ENCODE measurements at regions not wholly inside any gene's neighbourhood (a gene's known extent, or its start where the extent isn't known, plus 50 kb on each side); places are given as distances from the start of the nearest gene placed in this dataset.
A peak's percentile ranks its signal among the peaks of the same experiment; 100 is the strongest.
"Not testable (repeated sequence)": the region's sequence is repeated elsewhere in the genome, so short reads cannot be mapped to it uniquely, and the experiment has no call there.

GRCh38 chr11:38842991-38843390, 2245.0 kb upstream of the RAG2 start:
- no peak for FAIRE-seq

- no peak for FAIRE-seq
Observed at GRCh38 chr11:38839071-38839470, 2241.0 kb upstream of the RAG2 start.

- no peak for FAIRE-seq
Observed at GRCh38 chr11:38835966-38836365, 2237.9 kb upstream of the RAG2 start.

GRCh38 chr11:38824573-38824972, 2226.5 kb upstream of the RAG2 start:
- no peak for FAIRE-seq

- not testable (repeated sequence) for FAIRE-seq
Observed at GRCh38 chr11:38821786-38822185, 2223.8 kb upstream of the RAG2 start.

- no peak for FAIRE-seq
Observed at GRCh38 chr11:38819981-38820380, 2221.9 kb upstream of the RAG2 start.

GRCh38 chr11:38818720-38819119, 2220.7 kb upstream of the RAG2 start:
- no peak for FAIRE-seq

GRCh38 chr11:38814670-38815069, 2216.6 kb upstream of the RAG2 start:
- FAIRE-seq, result no peak

- no peak for FAIRE-seq
Observed at GRCh38 chr11:38809521-38809920, 2211.5 kb upstream of the RAG2 start.

- no peak for FAIRE-seq
Observed at GRCh38 chr11:38796281-38796680, 2198.2 kb upstream of the RAG2 start.

GRCh38 chr11:38795027-38795426, 2197.0 kb upstream of the RAG2 start:
- FAIRE-seq, result no peak

- peak; percentile 91 for FAIRE-seq
Observed at GRCh38 chr11:38791346-38791961, 2193.4 kb upstream of the RAG2 start.

- no peak for FAIRE-seq
Observed at GRCh38 chr11:38788561-38788960, 2190.5 kb upstream of the RAG2 start.

GRCh38 chr11:38784164-38784563, 2186.1 kb upstream of the RAG2 start:
- FAIRE-seq, result no peak

GRCh38 chr11:38766796-38767195, 2168.8 kb upstream of the RAG2 start:
- FAIRE-seq, result no peak

GRCh38 chr11:38759394-38759793, 2161.4 kb upstream of the RAG2 start:
- FAIRE-seq, result no peak

- no peak for FAIRE-seq
Observed at GRCh38 chr11:38756537-38756936, 2158.5 kb upstream of the RAG2 start.

- FAIRE-seq, result no peak
Observed at GRCh38 chr11:38751421-38751820, 2153.4 kb upstream of the RAG2 start.

GRCh38 chr11:38746516-38746915, 2148.5 kb upstream of the RAG2 start:
- FAIRE-seq, result not testable (repeated sequence)

- no peak for FAIRE-seq
Observed at GRCh38 chr11:38723361-38723760, 2125.3 kb upstream of the RAG2 start.

GRCh38 chr11:38721586-38722315, 2123.7 kb upstream of the RAG2 start:
- FAIRE-seq, result no peak

GRCh38 chr11:38718659-38719058, 2120.6 kb upstream of the RAG2 start:
- FAIRE-seq, result no peak

GRCh38 chr11:38718049-38718448, 2120.0 kb upstream of the RAG2 start:
- FAIRE-seq, result no peak

- no peak for FAIRE-seq
Observed at GRCh38 chr11:38711110-38711509, 2113.1 kb upstream of the RAG2 start.

- no peak for FAIRE-seq
Observed at GRCh38 chr11:38710262-38710661, 2112.2 kb upstream of the RAG2 start.
